H1 (cell line): ENCODE measurements at regions not wholly inside any gene's neighbourhood (a gene's known extent, or its start where the extent isn't known, plus 50 kb on each side); places are given as distances from the start of the nearest gene placed in this dataset.

Experiments
- CTCF ChIA-PET: fragments of 300-600 bp; sonication (Branson Sonifier 250); formaldehyde crosslinking; loops from one replicate; lab custom pipeline; 2021; ENCODE audit not compliant: partially characterized antibody; lab: Charles Lee
- POLR2A ChIA-PET: fragments of 300-600 bp; sonication (Branson Sonifier 250); formaldehyde crosslinking; loops from one replicate; lab custom pipeline; 2021; ENCODE audit warnings: inconsistent platforms; ENCODE audit not compliant: partially characterized antibody; lab: Charles Lee
- DNase-seq, 2 experiments: peaks; one replicate each; pipeline versions ENCODE4 v3.0.0 to v3.0.0-alpha.2; 2010 to 2022; ENCODE audit warnings: low spot score in 2 of 2, low read depth in 1 of 2, mixed read lengths in 1 of 2
- FAIRE-seq: peaks from 2 replicates; lab custom pipeline; 2011; peaks lifted over from hg19 to GRCh38; lab: Jason Lieb, UNC
- H2AFZ ChIP-seq: 2 replicates; pipeline ENCODE4 v1.8.1; 2012; ENCODE audit warnings: low read length, inconsistent platforms
- H2AK5ac ChIP-seq: 2 replicates; pipeline ENCODE4 v1.6.1; 2013; ENCODE audit warnings: low read depth, low read length
- H2BK120ac ChIP-seq: replicated peaks from 2 replicates; pipeline ENCODE3; 2013; ENCODE audit warnings: low read depth, low read length, inconsistent platforms
- H2BK12ac ChIP-seq: 2 replicates; pipeline ENCODE4 v1.6.1; 2013; ENCODE audit warnings: low read depth, low read length
- H2BK15ac ChIP-seq: 2 replicates; pipeline ENCODE4 v1.6.1; 2013; ENCODE audit warnings: low read length
- H2BK20ac ChIP-seq: 2 replicates; pipeline ENCODE4 v1.6.1; 2013; ENCODE audit warnings: low read length
- H2BK5ac ChIP-seq: 2 replicates; pipeline ENCODE4 v1.6.1; 2013; ENCODE audit warnings: low read depth, low read length
- H3K14ac ChIP-seq: 2 replicates; pipeline ENCODE4 v1.6.1; 2013; ENCODE audit warnings: inconsistent platforms; ENCODE audit not compliant: insufficient read length
- H3K18ac ChIP-seq: 2 replicates; pipeline ENCODE4 v1.6.1; 2013; ENCODE audit warnings: low read length; ENCODE audit errors: extremely low read depth
- H3K23ac ChIP-seq: 2 replicates; pipeline ENCODE4 v1.6.1; 2013; ENCODE audit warnings: inconsistent platforms; ENCODE audit not compliant: insufficient read length
- H3K23me2 ChIP-seq: 2 replicates; pipeline ENCODE4 v1.6.1; 2013; ENCODE audit warnings: low read depth, low read length
- H3K27ac ChIP-seq: 2 replicates; pipeline ENCODE4 v1.6.1; 2011; ENCODE audit warnings: low read depth, low read length, inconsistent platforms
- H3K27me3 ChIP-seq, 4 experiments: replicated peaks in 1 of 4; 1 replicate in 1 of 4; 2 replicates in 3 of 4; pipeline versions ENCODE4 v1.6.1 to v1.8.1; 2011 to 2013; ENCODE audit warnings: low read length in 3 of 4, mild to moderate bottlenecking in 3 of 4, inconsistent platforms in 2 of 4, mixed read lengths in 2 of 4, moderate library complexity in 1 of 4; ENCODE audit not compliant: control insufficient read depth in 3 of 4, insufficient read depth in 3 of 4; ENCODE audit errors: extremely low read depth in 1 of 4
- H3K36me3 ChIP-seq, 4 experiments: 2 replicates each; pipeline versions ENCODE4 v1.6.1 to v1.8.1; 2011 to 2013; ENCODE audit warnings: mild to moderate bottlenecking in 4 of 4, low read length in 3 of 4, moderate library complexity in 2 of 4, control low read depth in 1 of 4, inconsistent platforms in 1 of 4; ENCODE audit not compliant: insufficient read depth in 4 of 4, control insufficient read depth in 2 of 4
- H3K4ac ChIP-seq: replicated peaks from 2 replicates; pipeline ENCODE3; 2013; ENCODE audit warnings: low read length, low read depth, mixed read lengths, inconsistent platforms; ENCODE audit not compliant: insufficient read length
- H3K4me1 ChIP-seq, 4 experiments: replicated peaks in 1 of 4; 1 replicate in 1 of 4; 2 replicates in 3 of 4; pipeline versions ENCODE4 v1.6.1 to v1.8.1; 2011 to 2013; ENCODE audit warnings: low read length in 3 of 4, inconsistent platforms in 2 of 4, mixed read lengths in 1 of 4; ENCODE audit not compliant: insufficient read depth in 4 of 4, control insufficient read depth in 3 of 4
- H3K4me2 ChIP-seq, 2 experiments: 2 replicates each; pipeline versions ENCODE4 v1.6.1 to v1.8.1; 2011 to 2013; ENCODE audit warnings: low read depth in 2 of 2, low read length in 2 of 2, control low read depth in 1 of 2, inconsistent platforms in 1 of 2, mild to moderate bottlenecking in 1 of 2; ENCODE audit not compliant: insufficient read depth in 1 of 2
- H3K4me3 ChIP-seq, 4 experiments: fragments of 200-600, 300-600 bp in 1 of 4; sonication (generic), shearing (Covaris generic), sonication (Bioruptor Twin) in 1 of 4; 2 replicates each; pipeline versions ENCODE4 v1.5.1 to v1.8.1; 2011 to 2016; ENCODE audit warnings: low read length in 4 of 4, low read depth in 3 of 4, control low read depth in 2 of 4, inconsistent platforms in 2 of 4, mild to moderate bottlenecking in 2 of 4, mixed read lengths in 1 of 4, moderate library complexity in 1 of 4; ENCODE audit not compliant: insufficient read depth in 2 of 4; ENCODE audit errors: extremely low read depth in 1 of 4
- H3K56ac ChIP-seq: replicated peaks from 2 replicates; pipeline ENCODE3; 2013; ENCODE audit warnings: low read depth, mild to moderate bottlenecking, mixed read lengths, low read length, inconsistent platforms; ENCODE audit not compliant: insufficient read length
- H3K79me1 ChIP-seq: 2 replicates; pipeline ENCODE4 v1.6.1; 2013; ENCODE audit warnings: low read depth, low read length, control low read depth
- H3K79me2 ChIP-seq, 2 experiments: 2 replicates each; pipeline versions ENCODE4 v1.6.1 to v1.8.1; 2012 to 2013; ENCODE audit warnings: low read length in 2 of 2, mild to moderate bottlenecking in 2 of 2, inconsistent platforms in 1 of 2; ENCODE audit not compliant: insufficient read depth in 2 of 2, control insufficient read depth in 1 of 2
- H3K9ac ChIP-seq, 4 experiments: replicated peaks in 1 of 4; 1 replicate in 1 of 4; 2 replicates in 3 of 4; pipeline versions ENCODE4 v1.6.1 to v1.8.1; 2011 to 2013; ENCODE audit warnings: low read depth in 3 of 4, low read length in 3 of 4, control low read depth in 2 of 4, mild to moderate bottlenecking in 2 of 4, moderate library complexity in 2 of 4, inconsistent platforms in 1 of 4; ENCODE audit errors: extremely low read depth in 1 of 4
- H3K9me3 ChIP-seq, 2 experiments: 2 replicates each; pipeline versions ENCODE4 v1.6.1 to v1.8.1; 2012 to 2013; ENCODE audit warnings: mild to moderate bottlenecking in 2 of 2, moderate library complexity in 2 of 2, control low read depth in 1 of 2, inconsistent platforms in 1 of 2, low read depth in 1 of 2, low read length in 1 of 2, mixed read lengths in 1 of 2; ENCODE audit not compliant: insufficient read depth in 2 of 2
- H4K20me1 ChIP-seq, 2 experiments: replicated peaks in 1 of 2; 2 replicates each; pipeline versions ENCODE3 to v1.8.1; 2011 to 2013; ENCODE audit warnings: inconsistent platforms in 2 of 2, low read length in 2 of 2, mild to moderate bottlenecking in 1 of 2; ENCODE audit not compliant: insufficient read depth in 2 of 2, control insufficient read depth in 1 of 2
- H4K5ac ChIP-seq: 2 replicates; pipeline ENCODE4 v1.6.1; 2013; ENCODE audit warnings: low read length, low read depth, mixed read lengths, inconsistent platforms; ENCODE audit not compliant: insufficient read length
- H4K8ac ChIP-seq: 2 replicates; pipeline ENCODE4 v1.8.0; 2013; ENCODE audit warnings: mild to moderate bottlenecking, moderate library complexity, low read length, inconsistent platforms; ENCODE audit not compliant: insufficient read depth; ENCODE audit errors: extremely low read depth
- H4K91ac ChIP-seq: replicated peaks from 2 replicates; pipeline ENCODE3; 2013; ENCODE audit warnings: low read length, mixed read lengths, inconsistent platforms; ENCODE audit not compliant: insufficient read length
- CBX8 ChIP-seq: fragments of 300-800, 300-1000 bp; sonication (generic); IDR thresholded peaks from 2 replicates; pipeline ENCODE4 v1.7.1; 2016; ENCODE audit warnings: low read depth, low read length, borderline replicate concordance
- CEBPB ChIP-seq: IDR thresholded peaks from 2 replicates; pipeline ENCODE4 v1.6.1; 2012; ENCODE audit warnings: low read depth, low read length
- GABPA ChIP-seq: IDR thresholded peaks from 2 replicates; pipeline ENCODE4 v1.6.1; 2011; ENCODE audit warnings: mild to moderate bottlenecking, low read length, moderate library complexity, borderline replicate concordance; ENCODE audit not compliant: insufficient read depth
- JUND ChIP-seq: IDR thresholded peaks from 2 replicates; pipeline ENCODE4 v1.6.1; 2011; ENCODE audit warnings: mild to moderate bottlenecking, improper control_type of control experiment, low read length
- KDM5A ChIP-seq: fragments of 200-600 bp; IDR thresholded peaks from 2 replicates; pipeline ENCODE4 v1.7.1; 2012; ENCODE audit warnings: mild to moderate bottlenecking, low read length, inconsistent platforms, mixed read lengths
- NANOG ChIP-seq: IDR thresholded peaks from 2 replicates; pipeline ENCODE4 v1.6.1; 2011; ENCODE audit warnings: low read length, low read depth, mild to moderate bottlenecking, inconsistent platforms; ENCODE audit not compliant: insufficient read depth, poor library complexity, severe bottlenecking
- POU5F1 ChIP-seq: IDR thresholded peaks from 2 replicates; pipeline ENCODE4 v1.6.1; 2011; ENCODE audit warnings: low read depth, mild to moderate bottlenecking, low read length, moderate library complexity
- RFX5 ChIP-seq: IDR thresholded peaks from 2 replicates; pipeline ENCODE4 v1.6.1; 2011; ENCODE audit warnings: low read depth, low read length, improper control_type of control experiment, borderline replicate concordance
- RXRA ChIP-seq: IDR thresholded peaks from 2 replicates; pipeline ENCODE4 v1.6.1; 2011; ENCODE audit warnings: low read depth, mild to moderate bottlenecking, low read length, moderate library complexity; ENCODE audit not compliant: insufficient read depth
- SIN3A ChIP-seq, 2 experiments: IDR thresholded peaks in 1 of 2; conservative IDR thresholded peaks in 1 of 2; 2 replicates each; pipeline ENCODE4 v1.6.1; 2011 to 2012; ENCODE audit warnings: low read length in 2 of 2, improper control_type of control experiment in 1 of 2, low read depth in 1 of 2, mild to moderate bottlenecking in 1 of 2
- SRF ChIP-seq: IDR thresholded peaks from 2 replicates; pipeline ENCODE4 v1.6.1; 2011; ENCODE audit warnings: mild to moderate bottlenecking, low read depth, low read length, moderate library complexity
- TAF7 ChIP-seq: optimal IDR thresholded peaks from 2 replicates; pipeline ENCODE3; 2011; ENCODE audit warnings: low read depth, mild to moderate bottlenecking, inconsistent platforms, low read length, moderate library complexity, borderline replicate concordance
- TBP ChIP-seq: IDR thresholded peaks from 2 replicates; pipeline ENCODE4 v1.6.1; 2011; ENCODE audit warnings: low read depth, low read length, improper control_type of control experiment
- ZNF274 ChIP-seq: IDR thresholded peaks from 2 replicates; pipeline ENCODE4 v1.7.0; 2012; ENCODE audit warnings: low read length, borderline replicate concordance; ENCODE audit errors: extremely low read depth
- WGBS, 2 experiments: shearing (Covaris generic) in 1 of 2; methylation state at CpG; one replicate each; pipeline versions ENCODE4 v1.1.6 to v1.1.7; 2013 to 2015; ENCODE audit warnings: low lambda C conversion rate in 2 of 2, mixed read lengths in 2 of 2, inconsistent platforms in 1 of 2, low coverage in 1 of 2, missing lambda C conversion rate in 1 of 2; ENCODE audit not compliant: insufficient replicate concordance in 2 of 2, insufficient coverage in 1 of 2, insufficient read length in 1 of 2; ENCODE audit errors: extremely low coverage in 1 of 2, missing lambda C conversion rate in 1 of 2; 5-methylcytosine and 5-hydroxymethylcytosine counted together

GRCh38 chr5:125950012-125950615 lies 473.1 kb upstream of the GRAMD2B start:
- Histone ChIP-seq H4K20me1 (no peaks in the 10 kb centered on the region), H3K4me3 (no peak overlapping the region), H2BK12ac (no peak overlapping the region), H3K18ac (no peak overlapping the region), H4K5ac (no peak overlapping the region), H3K23me2 (no peaks in the 10 kb centered on the region), H3K4ac (no peak overlapping the region), H3K27me3 (no peaks in the 10 kb centered on the region), H3K4me1 (no peaks in the 10 kb centered on the region), H2BK20ac (no peak overlapping the region), H3K4me2 (no peak overlapping the region), H3K9ac (no peak overlapping the region), H3K79me2 (no peaks in the 10 kb centered on the region), H2BK120ac (no peak overlapping the region), H3K23ac (no peak overlapping the region), H2AK5ac (no peak overlapping the region), H3K9me3 (no peaks in the 10 kb centered on the region), H3K36me3 (no peaks in the 10 kb centered on the region), H3K56ac (no peak overlapping the region), H3K14ac (no peak overlapping the region), H4K8ac (no peak overlapping the region), H3K27ac (no peak overlapping the region), H2BK5ac (no peak overlapping the region), H2AFZ (no peak overlapping the region), H4K91ac (no peak overlapping the region), H3K79me1 (no peaks in the 10 kb centered on the region), H2BK15ac (no peak overlapping the region)
- ChIA-PET CTCF (interaction anchor here (0.9 kb wide), 1 partner anchor 8 kb away, joined by 3 read pairs; no protein-coding TSS in a partner anchor), POLR2A (no interaction called here)
- 95 to 100% methylated on average over 1 to 5 of the region's 5 CpGs for WGBS, 2 experiments
- no peak for FAIRE-seq
- DNase-seq, result no peak
- TF ChIP-seq POU5F1, result no peak
- TF ChIP-seq KDM5A, result no peak
- TF ChIP-seq TAF7, result no peak
- no peak for TF ChIP-seq JUND
- TF ChIP-seq RXRA, result no peak
- TF ChIP-seq NANOG, result no peak
- no peak for TF ChIP-seq GABPA
- TF ChIP-seq SRF, result no peak
- TF ChIP-seq RFX5, result no peak
- no peak for TF ChIP-seq ZNF274
- TF ChIP-seq CEBPB, result no peak
- TF ChIP-seq TBP, result no peak
- TF ChIP-seq SIN3A (conservative IDR thresholded peaks at IDR 0.05 in 1 of 2, IDR thresholded peaks at IDR 0.05 in 1 of 2; ENCODE audit: low read depth in 1 of 2, low read length in 2 of 2), result no peak
- no peak for TF ChIP-seq CBX8
